ENCODE measurements at regions not wholly inside any gene's neighbourhood (a gene's known extent, or its start where the extent isn't known, plus 50 kb on each side); places are given as distances from the start of the nearest gene placed in this dataset.

- TF ChIP-seq CTCF (IDR thresholded peaks at IDR 0.05; ENCODE audit: extremely low read depth, low read depth, low read length): no peak
- no peaks in the 10 kb centered on the region for H3K4me1 ChIP-seq (ENCODE audit: insufficient read depth, low read length)
Measured at GRCh38 chr19:29269641-29270040, 56.7 kb upstream of the UQCRFS1 start.

DNA sequence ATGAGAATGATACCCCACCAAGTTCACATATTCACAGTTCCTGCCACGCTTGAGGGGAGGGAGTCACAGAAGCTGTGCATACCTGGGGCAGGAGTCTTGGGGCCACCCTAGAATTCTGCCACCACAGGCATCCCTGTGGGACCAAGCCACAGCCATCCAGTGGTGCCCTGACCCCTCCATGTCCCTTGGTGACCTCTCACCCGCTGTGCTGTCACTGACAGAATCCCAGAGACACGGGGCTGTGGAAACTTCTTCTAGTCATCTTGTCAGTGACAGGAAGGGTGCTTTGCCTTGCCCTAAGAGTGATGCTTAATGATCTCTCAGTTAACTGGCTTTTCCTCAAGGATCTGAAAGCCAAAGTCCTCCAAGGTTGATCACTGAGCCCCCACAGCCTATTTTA lies 58.4 kb upstream of the UQCRFS1 start:
- Histone ChIP-seq H3K36me3 (ENCODE audit: insufficient read depth, low read length) (no peaks in the 10 kb centered on the region), H4K20me1 (ENCODE audit: insufficient read depth, low read length) (no peaks in the 10 kb centered on the region), H3K9me3 (ENCODE audit: low read depth, low read length) (no peaks in the 10 kb centered on the region), H3K4me1 (ENCODE audit: insufficient read depth, low read length) (no peaks in the 10 kb centered on the region), H3K4me2 (ENCODE audit: insufficient read depth, low read length) (no peak overlapping the region), H3K79me2 (ENCODE audit: insufficient read depth, low read length) (no peaks in the 10 kb centered on the region), H3K27me3 (ENCODE audit: insufficient read depth, low read length) (no peaks in the 10 kb centered on the region), H3K27ac (ENCODE audit: low read depth, low read length) (no peak overlapping the region), H3K4me3 (ENCODE audit: insufficient read depth, low read length) (no peak overlapping the region), H2AFZ (ENCODE audit: low read length) (no peak overlapping the region)
- DNase-seq (ENCODE audit: insufficient read length, low spot score, missing footprints): no peak
- no peak for TF ChIP-seq CTCF (IDR thresholded peaks at IDR 0.05; ENCODE audit: extremely low read depth, low read depth, low read length)

More at GRCh38 chr19:29269641-29270040, 56.7 kb upstream of the UQCRFS1 start:
- DNase-seq (ENCODE audit: insufficient read length, low spot score, missing footprints): no peak
- Histone ChIP-seq H3K79me2 (ENCODE audit: insufficient read depth, low read length) (no peaks in the 10 kb centered on the region), H3K36me3 (ENCODE audit: insufficient read depth, low read length) (no peaks in the 10 kb centered on the region), H3K4me2 (ENCODE audit: insufficient read depth, low read length) (no peak overlapping the region), H3K4me3 (ENCODE audit: insufficient read depth, low read length) (no peak overlapping the region), H2AFZ (ENCODE audit: low read length) (no peak overlapping the region), H4K20me1 (ENCODE audit: insufficient read depth, low read length) (no peaks in the 10 kb centered on the region), H3K27me3 (ENCODE audit: insufficient read depth, low read length) (no peaks in the 10 kb centered on the region), H3K9me3 (ENCODE audit: low read depth, low read length) (no peaks in the 10 kb centered on the region), H3K27ac (ENCODE audit: low read depth, low read length) (no peak overlapping the region)

DNA sequence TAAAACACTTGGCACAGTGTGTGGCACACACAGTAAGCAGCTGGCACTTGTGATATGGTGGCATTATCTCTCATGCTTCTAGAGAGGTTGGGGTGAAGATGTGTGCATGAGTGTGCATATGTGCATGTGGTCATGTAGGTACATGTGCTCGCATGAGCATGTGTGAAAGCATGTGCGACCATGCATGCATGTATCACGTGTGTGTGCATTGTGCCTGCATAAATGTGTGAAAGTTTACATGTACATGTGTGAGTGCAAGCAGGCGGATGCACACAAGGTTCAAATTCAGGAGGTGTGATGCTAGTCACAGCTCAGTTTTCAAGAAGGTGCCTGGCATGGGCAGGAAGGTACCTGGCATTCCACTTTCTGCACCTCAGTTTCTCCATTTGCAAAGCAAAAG lies 59.0 kb upstream of the UQCRFS1 start:
- Histone ChIP-seq H3K36me3 (ENCODE audit: insufficient read depth, low read length) (no peaks in the 10 kb centered on the region), H3K4me1 (ENCODE audit: insufficient read depth, low read length) (no peaks in the 10 kb centered on the region), H4K20me1 (ENCODE audit: insufficient read depth, low read length) (no peaks in the 10 kb centered on the region), H3K27me3 (ENCODE audit: insufficient read depth, low read length) (no peaks in the 10 kb centered on the region), H3K4me2 (ENCODE audit: insufficient read depth, low read length) (no peak overlapping the region), H3K4me3 (ENCODE audit: insufficient read depth, low read length) (no peak overlapping the region), H3K79me2 (ENCODE audit: insufficient read depth, low read length) (no peaks in the 10 kb centered on the region), H3K27ac (ENCODE audit: low read depth, low read length) (no peak overlapping the region), H3K9me3 (ENCODE audit: low read depth, low read length) (no peaks in the 10 kb centered on the region), H2AFZ (ENCODE audit: low read length) (no peak overlapping the region)
- no peak for TF ChIP-seq CTCF (IDR thresholded peaks at IDR 0.05; ENCODE audit: extremely low read depth, low read depth, low read length)
- no peak for DNase-seq (ENCODE audit: insufficient read length, low spot score, missing footprints)

DNA sequence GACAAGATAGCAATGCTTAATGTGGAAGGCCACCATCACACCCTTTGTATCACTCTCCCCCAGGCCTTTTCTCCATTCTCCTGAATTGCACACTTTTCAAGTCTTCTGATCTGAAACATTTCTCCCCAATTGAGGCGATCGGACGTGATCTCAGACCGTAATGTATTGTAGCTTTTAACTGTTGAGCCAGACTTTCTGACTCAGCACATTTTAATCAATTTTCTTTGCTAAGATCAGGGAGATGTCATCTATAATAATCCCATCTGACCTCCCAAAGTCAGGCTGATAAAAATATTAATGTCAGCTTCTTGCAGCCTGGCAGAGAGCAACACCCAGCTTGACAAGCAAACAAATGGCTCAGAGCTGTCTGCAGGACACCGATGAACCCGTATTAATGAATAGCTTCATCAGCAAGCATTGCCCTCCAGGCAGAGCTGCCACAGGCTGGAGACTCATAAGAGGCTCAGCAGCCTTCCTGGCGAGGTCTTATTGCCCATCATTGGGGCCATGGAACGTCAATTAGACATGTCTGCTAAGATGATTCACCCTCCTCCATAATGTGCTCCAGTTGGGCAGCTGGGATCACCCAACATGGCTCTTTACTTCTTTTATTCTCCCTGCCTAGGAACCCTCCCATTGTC lies 60.2 kb upstream of the UQCRFS1 start:
- Histone ChIP-seq H3K36me3 (ENCODE audit: insufficient read depth, low read length) (no peaks in the 10 kb centered on the region), H3K4me2 (ENCODE audit: insufficient read depth, low read length) (no peak overlapping the region), H2AFZ (ENCODE audit: low read length) (no peak overlapping the region), H4K20me1 (ENCODE audit: insufficient read depth, low read length) (no peaks in the 10 kb centered on the region), H3K27me3 (ENCODE audit: insufficient read depth, low read length) (no peaks in the 10 kb centered on the region), H3K9me3 (ENCODE audit: low read depth, low read length) (no peaks in the 10 kb centered on the region), H3K4me1 (ENCODE audit: insufficient read depth, low read length) (no peaks in the 10 kb centered on the region), H3K79me2 (ENCODE audit: insufficient read depth, low read length) (no peaks in the 10 kb centered on the region), H3K27ac (ENCODE audit: low read depth, low read length) (no peak overlapping the region), H3K4me3 (ENCODE audit: insufficient read depth, low read length) (no peak overlapping the region)
- no peak for DNase-seq (ENCODE audit: insufficient read length, low spot score, missing footprints)
- TF ChIP-seq CTCF (IDR thresholded peaks at IDR 0.05; ENCODE audit: extremely low read depth, low read depth, low read length): no peak
